SU-DHL-6 (cell line): ENCODE measurements at regions not wholly inside any gene's neighbourhood (a gene's known extent, or its start where the extent isn't known, plus 50 kb on each side); places are given as distances from the start of the nearest gene placed in this dataset.

ENCODE experiments used
- H2AFZ ChIP-seq: fragments of 200-600 bp; sonication (generic); 2 replicates; pipeline ENCODE4 v1.6.1; 2014; ENCODE audit warnings: low read depth, mild to moderate bottlenecking, moderate library complexity, mixed read lengths, antibody characterized with exemption, low read length; ENCODE audit not compliant: severe bottlenecking
- H3F3A ChIP-seq: fragments of 200-600 bp; shearing (Covaris generic); 2 replicates; pipeline ENCODE4 v1.6.0; 2016; ENCODE audit warnings: antibody characterized with exemption, mild to moderate bottlenecking; ENCODE audit not compliant: insufficient read depth
- H3K27ac ChIP-seq: fragments of 200-600 bp; sonication (generic); 2 replicates; pipeline ENCODE4 v1.5.1; 2016; ENCODE audit warnings: low read depth, mild to moderate bottlenecking, low read length, moderate library complexity, mixed read lengths
- H3K27me3 ChIP-seq: fragments of 200-600 bp; sonication (generic), shearing (Covaris generic); 2 replicates; pipeline ENCODE4 v1.6.0; 2014; ENCODE audit warnings: mild to moderate bottlenecking, low read length
- H3K36me3 ChIP-seq: fragments of 200-600 bp; sonication (generic); 2 replicates; pipeline ENCODE4 v1.6.1; 2014; ENCODE audit warnings: mild to moderate bottlenecking, low read length, mixed read lengths
- H3K4me2 ChIP-seq: fragments of 300-600, 200-600 bp; shearing (Covaris generic), sonication (generic); 2 replicates; pipeline ENCODE4 v1.6.0; 2014; ENCODE audit warnings: low read length, low read depth, mild to moderate bottlenecking; ENCODE audit not compliant: poor library complexity, severe bottlenecking
- H3K4me3 ChIP-seq: fragments of 200-600 bp; sonication (generic); 2 replicates; pipeline ENCODE4 v1.5.1; 2014; ENCODE audit warnings: antibody characterized with exemption, low read length, mild to moderate bottlenecking, mixed read lengths; ENCODE audit not compliant: insufficient read depth, poor library complexity, severe bottlenecking
- H3K79me2 ChIP-seq: fragments of 200-600 bp; sonication (generic); 2 replicates; pipeline ENCODE4 v1.6.1; 2014; ENCODE audit warnings: mild to moderate bottlenecking, low read length, moderate library complexity; ENCODE audit not compliant: insufficient read depth
- H3K9ac ChIP-seq: fragments of 200-600 bp; sonication (generic); 2 replicates; pipeline ENCODE4 v1.7.0; 2014; ENCODE audit warnings: mild to moderate bottlenecking, low read length
- H3K9me2 ChIP-seq: fragments of 200-600 bp; sonication (generic); replicated peaks from 2 replicates; pipeline ENCODE4 v1.6.1; 2014; ENCODE audit warnings: low read length; ENCODE audit not compliant: insufficient read depth
- H3K9me3 ChIP-seq: fragments of 200-600 bp; sonication (generic); 2 replicates; pipeline ENCODE4 v1.6.1; 2014; ENCODE audit warnings: low read length, mixed read lengths; ENCODE audit not compliant: insufficient read depth
- H4K20me1 ChIP-seq: fragments of 200-600 bp; sonication (generic); 2 replicates; pipeline ENCODE4 v1.6.1; 2014; ENCODE audit warnings: low read depth, mild to moderate bottlenecking, antibody characterized with exemption, low read length, moderate library complexity, mixed read lengths
- CTCF ChIP-seq: fragments of 200-600 bp; sonication (generic); IDR thresholded peaks from one replicate; pipeline ENCODE4 v1.5.1; 2017; ENCODE audit warnings: antibody characterized with exemption, mild to moderate bottlenecking, low read length, moderate library complexity; ENCODE audit not compliant: insufficient read depth, poor library complexity, severe bottlenecking
- EZH2phosphoT487 ChIP-seq: fragments of 200-600 bp; sonication (generic), shearing (Covaris generic); conservative IDR thresholded peaks from 2 replicates; pipeline ENCODE4 v1.6.1; 2018; ENCODE audit warnings: mild to moderate bottlenecking, antibody characterized with exemption, low read length, moderate library complexity, mixed read lengths

- Histone ChIP-seq H3F3A (no peaks in the 10 kb centered on the region), H3K27me3 (no peaks in the 10 kb centered on the region), H3K36me3 (no peaks in the 10 kb centered on the region), H3K27ac (no peak overlapping the region), H3K9ac (no peak overlapping the region), H3K79me2 (no peaks in the 10 kb centered on the region), H3K9me3 (no peaks in the 10 kb centered on the region), H3K9me2 (no peaks in the 10 kb centered on the region), H3K4me2 (no peak overlapping the region), H2AFZ (no peak overlapping the region), H4K20me1 (no peaks in the 10 kb centered on the region), H3K4me3 (no peak overlapping the region)
- TF ChIP-seq EZH2phosphoT487 (no peak), CTCF (no peak)
Observed at GRCh38 chr4:54550395-54551171, 107.2 kb upstream of the KIT start.

- Histone ChIP-seq H3K27me3 (no peaks in the 10 kb centered on the region), H3K4me2 (no peak overlapping the region), H4K20me1 (no peaks in the 10 kb centered on the region), H3K9me2 (no peaks in the 10 kb centered on the region), H3K27ac (no peak overlapping the region), H2AFZ (no peak overlapping the region), H3K9me3 (no peaks in the 10 kb centered on the region), H3K36me3 (no peaks in the 10 kb centered on the region), H3K9ac (no peak overlapping the region), H3K79me2 (no peaks in the 10 kb centered on the region), H3K4me3 (no peak overlapping the region), H3F3A (no peaks in the 10 kb centered on the region)
- TF ChIP-seq EZH2phosphoT487: no peak
- no peak for TF ChIP-seq CTCF
Observed at GRCh38 chr4:54553001-54553400, 104.8 kb upstream of the KIT start.

GRCh38 chr4:54554339-54554990, 103.3 kb upstream of the KIT start:
- Histone ChIP-seq H3K27ac (no peak overlapping the region), H4K20me1 (no peaks in the 10 kb centered on the region), H3K4me3 (no peak overlapping the region), H3K4me2 (no peak overlapping the region), H3K9me2 (no peaks in the 10 kb centered on the region), H3F3A (no peaks in the 10 kb centered on the region), H3K27me3 (no peaks in the 10 kb centered on the region), H3K36me3 (no peaks in the 10 kb centered on the region), H3K79me2 (no peaks in the 10 kb centered on the region), H3K9ac (no peak overlapping the region), H3K9me3 (no peaks in the 10 kb centered on the region), H2AFZ (no peak overlapping the region)
- TF ChIP-seq CTCF (no peak), EZH2phosphoT487 (no peak)
